ENCODE measurements at regions not wholly inside any gene's neighbourhood (a gene's known extent, or its start where the extent isn't known, plus 50 kb on each side); places are given as distances from the start of the nearest gene placed in this dataset.

- Histone ChIP-seq H3K4me3 (no peak overlapping the region), H3K36me3 (no peaks in the 10 kb centered on the region), H3K27ac (no peak overlapping the region), H3K27me3 (no peaks in the 10 kb centered on the region), H3K9me3 (no peaks in the 10 kb centered on the region), H3K4me1 (peaks cover 3 to 17% (median 5%) of the 10 kb centered on the region in 3 donors)
- ATAC-seq = no peak
- no peak for FAIRE-seq
- 83% methylated on average over 2 of the region's 2 CpGs for WGBS, 2 donors
- no peak for TF ChIP-seq CTCF (IDR thresholded peaks at IDR 0.05)
- no peak for DNase-seq
- intact Hi-C loops (cut with DNase I) = no loop called here
Measured at GRCh38 chr11:64450168-64450560, 91.2 kb downstream of the RPS6KA4 start.

DNA sequence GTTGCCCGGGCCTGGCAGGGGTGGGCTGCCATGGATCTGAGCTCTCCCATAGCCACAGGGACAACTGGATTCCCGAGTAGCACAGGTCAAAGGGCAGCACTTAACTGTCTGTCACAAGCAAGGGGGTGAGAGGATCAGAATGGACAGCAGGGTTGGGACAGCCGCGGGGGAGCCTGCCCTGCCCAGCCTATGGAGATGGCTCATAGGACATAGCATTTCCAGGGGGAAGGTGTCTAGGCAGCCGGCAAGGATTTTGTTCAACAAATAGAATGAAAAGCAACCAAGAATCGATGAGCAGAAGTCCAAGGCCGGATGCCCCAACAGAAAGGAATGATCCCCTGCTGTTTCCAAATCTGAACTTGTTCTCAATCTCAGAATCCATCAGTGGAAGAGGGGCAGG, 92.9 kb downstream of the RPS6KA4 start:
- 68 to 77% methylated on average over 7 of the region's 7 CpGs for WGBS, 2 donors
- no peak for TF ChIP-seq CTCF (IDR thresholded peaks at IDR 0.05)
- H3K36me3 ChIP-seq = no peaks in the 10 kb centered on the region
- no peaks in the 10 kb centered on the region for H3K27me3 ChIP-seq
- H3K4me1 ChIP-seq = peaks cover 3 to 17% (median 5%) of the 10 kb centered on the region in 3 donors
- H3K4me3 ChIP-seq = no peak overlapping the region
- H3K9me3 ChIP-seq = no peaks in the 10 kb centered on the region
- ATAC-seq (no peak), FAIRE-seq (no peak), DNase-seq (no peak)
- intact Hi-C loops (cut with DNase I) = no loop called here
- H3K27ac ChIP-seq = no peak overlapping the region

GRCh38 chr11:64453466-64453865, 94.5 kb downstream of the RPS6KA4 start:
- Histone ChIP-seq H3K9me3 (no peaks in the 10 kb centered on the region), H3K27ac (no peak overlapping the region), H3K4me3 (no peak overlapping the region), H3K36me3 (no peaks in the 10 kb centered on the region), H3K27me3 (no peaks in the 10 kb centered on the region), H3K4me1 (peaks cover 0 to 11% (median 2%) of the 10 kb centered on the region in 3 donors)
- FAIRE-seq (no peak), DNase-seq (peak in 1 of 6 donors; percentile 30), ATAC-seq (no peak)
- intact Hi-C loops (cut with DNase I) = no loop called here
- no peak for TF ChIP-seq CTCF (IDR thresholded peaks at IDR 0.05)
- 65 to 71% methylated on average over 1 of the region's 1 CpG for WGBS, 2 donors

DNA sequence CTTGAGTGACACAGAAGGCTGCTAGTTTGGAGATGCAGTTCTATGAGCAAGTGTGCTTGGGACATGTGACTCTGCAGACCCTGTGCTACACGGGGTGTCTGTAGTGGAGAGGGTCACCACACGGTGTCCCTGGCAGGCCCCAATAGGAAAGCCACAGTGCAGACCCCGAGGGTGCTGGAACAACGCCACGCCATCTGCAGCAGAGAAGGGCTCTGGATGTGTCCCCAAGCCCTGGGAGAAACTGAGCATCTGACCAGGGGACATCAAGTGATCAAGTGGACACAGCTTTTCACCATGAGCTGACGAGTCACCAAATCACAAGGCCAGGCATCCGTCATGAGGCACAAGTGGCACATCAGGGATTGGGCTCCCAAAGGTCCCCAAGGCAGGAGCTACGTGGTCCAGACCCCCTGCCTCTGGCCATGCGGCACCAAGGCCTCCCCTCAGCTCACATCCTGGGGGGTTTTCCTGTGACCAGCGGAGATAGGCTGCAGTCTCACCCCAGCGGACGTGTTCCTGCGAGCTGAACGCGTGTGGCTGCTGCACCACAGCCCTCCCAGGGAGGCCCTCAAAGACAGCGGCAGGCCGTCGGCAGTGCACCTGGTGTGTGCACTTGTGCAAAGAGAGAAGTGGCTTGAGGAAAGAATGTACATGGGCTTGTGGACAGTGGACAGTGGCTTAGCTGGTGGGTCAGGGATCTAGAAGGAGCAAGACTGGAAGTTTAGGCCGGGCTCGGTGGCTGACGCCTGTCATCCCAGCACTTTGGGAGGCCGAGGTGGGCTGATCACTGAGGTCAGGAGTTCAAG, 96.7 kb downstream of the RPS6KA4 start:
- 85 to 87% methylated on average over 22 of the region's 22 CpGs for WGBS, 2 donors
- Histone ChIP-seq H3K4me3 (no peak overlapping the region), H3K36me3 (no peaks in the 10 kb centered on the region), H3K27me3 (no peaks in the 10 kb centered on the region), H3K27ac (no peak overlapping the region), H3K4me1 (no peaks in the 10 kb centered on the region), H3K9me3 (no peaks in the 10 kb centered on the region)
- TF ChIP-seq CTCF (IDR thresholded peaks at IDR 0.05) = no peak
- peak in 1 of 6 donors; percentile 32 for DNase-seq
- intact Hi-C loops (cut with DNase I) = no loop called here
- ATAC-seq = no peak
- no peak for FAIRE-seq
